ENCODE measurements at regions not wholly inside any gene's neighbourhood (a gene's known extent, or its start where the extent isn't known, plus 50 kb on each side); places are given as distances from the start of the nearest gene placed in this dataset.

DNA sequence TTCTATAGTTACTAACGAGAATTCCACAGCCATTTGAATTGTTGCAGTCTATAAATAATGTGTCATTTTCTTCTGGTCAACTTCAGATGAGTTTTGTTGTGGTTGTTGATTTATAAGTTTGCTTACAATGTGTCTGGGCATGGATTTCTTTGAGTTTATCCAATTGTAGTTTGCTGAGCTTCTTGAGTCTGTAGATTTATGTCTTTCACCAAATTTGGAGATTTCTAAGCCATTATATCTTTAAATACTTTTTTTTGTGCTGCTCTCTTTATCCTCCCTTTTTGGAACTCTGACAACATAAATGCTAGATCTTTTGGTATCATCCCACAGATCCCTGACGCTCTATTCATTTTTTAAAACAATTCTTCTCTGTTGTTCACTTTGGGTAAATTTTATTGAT lies 63.2 kb upstream of the NDUFB4 start:
- TF ChIP-seq, protein P1, sequence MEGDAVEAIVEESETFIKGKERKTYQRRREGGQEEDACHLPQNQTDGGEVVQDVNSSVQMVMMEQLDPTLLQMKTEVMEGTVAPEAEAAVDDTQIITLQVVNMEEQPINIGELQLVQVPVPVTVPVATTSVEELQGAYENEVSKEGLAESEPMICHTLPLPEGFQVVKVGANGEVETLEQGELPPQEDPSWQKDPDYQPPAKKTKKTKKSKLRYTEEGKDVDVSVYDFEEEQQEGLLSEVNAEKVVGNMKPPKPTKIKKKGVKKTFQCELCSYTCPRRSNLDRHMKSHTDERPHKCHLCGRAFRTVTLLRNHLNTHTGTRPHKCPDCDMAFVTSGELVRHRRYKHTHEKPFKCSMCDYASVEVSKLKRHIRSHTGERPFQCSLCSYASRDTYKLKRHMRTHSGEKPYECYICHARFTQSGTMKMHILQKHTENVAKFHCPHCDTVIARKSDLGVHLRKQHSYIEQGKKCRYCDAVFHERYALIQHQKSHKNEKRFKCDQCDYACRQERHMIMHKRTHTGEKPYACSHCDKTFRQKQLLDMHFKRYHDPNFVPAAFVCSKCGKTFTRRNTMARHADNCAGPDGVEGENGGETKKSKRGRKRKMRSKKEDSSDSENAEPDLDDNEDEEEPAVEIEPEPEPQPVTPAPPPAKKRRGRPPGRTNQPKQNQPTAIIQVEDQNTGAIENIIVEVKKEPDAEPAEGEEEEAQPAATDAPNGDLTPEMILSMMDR (conservative IDR thresholded peaks at IDR 0.05; ENCODE audit: low read length) = no peak
- no peak for TF ChIP-seq EZH2phosphoT487 (IDR thresholded peaks at IDR 0.05; ENCODE audit: borderline replicate concordance)
